ENCODE measurements at regions not wholly inside any gene's neighbourhood (a gene's known extent, or its start where the extent isn't known, plus 50 kb on each side); places are given as distances from the start of the nearest gene placed in this dataset.

- TF ChIP-seq CTCF (IDR thresholded peaks at IDR 0.05) = no peak
- no peak for TF ChIP-seq EP300 (IDR thresholded peaks at IDR 0.05; ENCODE audit: low read depth)
- TF ChIP-seq POLR2A (IDR thresholded peaks at IDR 0.05) = no peak
Measured at GRCh38 chr1:228866468-228866867, 131.2 kb downstream of the RHOU start.
